HG03439 (cell line): ENCODE measurements at regions not wholly inside any gene's neighbourhood (a gene's known extent, or its start where the extent isn't known, plus 50 kb on each side); places are given as distances from the start of the nearest gene placed in this dataset.

Experiments used
- ATAC-seq: cut with Tn5 transposase; IDR thresholded peaks from one replicate; pipeline ENCODE4 v1.9.1; 2021; ENCODE audit warnings: mild to moderate bottlenecking, moderate library complexity; ENCODE audit not compliant: unreplicated experiment

GRCh38 chr13:40161351-40161810 lies 505.1 kb downstream of the FOXO1 start:
- no peak for ATAC-seq

DNA sequence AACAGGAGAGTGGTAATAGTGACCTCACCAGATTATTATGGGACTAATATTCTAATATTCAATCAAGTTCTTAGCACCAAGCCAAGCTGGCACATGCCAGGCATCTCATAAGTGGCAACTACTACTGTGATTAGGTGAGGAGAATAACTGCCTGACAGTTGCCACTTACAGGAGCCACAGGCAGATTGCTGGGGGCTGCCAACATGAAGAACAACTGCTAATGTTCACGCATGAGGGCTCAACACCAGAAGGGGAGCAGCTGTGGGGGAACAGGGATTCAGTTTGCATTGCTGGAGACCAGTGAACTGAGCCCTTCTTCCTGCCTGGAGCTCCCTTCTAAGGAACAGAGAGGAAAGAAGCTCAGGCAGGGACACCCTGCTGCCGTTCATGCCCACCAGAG lies 504.5 kb downstream of the FOXO1 start:
- no peak for ATAC-seq

- ATAC-seq = no peak
These were observed 503.1 kb downstream of the FOXO1 start for GRCh38 chr13:40163066-40164000.

DNA sequence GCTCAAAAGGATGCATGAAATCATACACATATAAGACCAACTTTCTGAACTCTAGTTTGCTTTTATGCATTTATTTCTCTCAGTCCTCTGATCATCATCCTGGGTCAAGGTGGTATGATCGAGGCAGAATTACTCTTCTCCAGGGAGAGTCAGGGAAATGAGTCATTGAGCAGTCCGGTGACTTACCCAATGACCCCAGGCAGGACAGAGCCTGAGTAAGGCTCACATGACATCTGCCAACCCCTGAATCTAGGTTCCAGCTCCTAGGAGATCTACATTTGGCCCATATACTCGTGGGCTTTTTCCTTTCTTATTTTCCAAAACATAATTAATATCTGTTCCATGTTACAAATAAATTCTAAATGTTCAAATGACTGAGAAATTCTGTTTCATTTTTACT lies 502.3 kb downstream of the FOXO1 start:
- no peak for ATAC-seq

- no peak for ATAC-seq
These were observed 501.0 kb downstream of the FOXO1 start for GRCh38 chr13:40165316-40165932.

DNA sequence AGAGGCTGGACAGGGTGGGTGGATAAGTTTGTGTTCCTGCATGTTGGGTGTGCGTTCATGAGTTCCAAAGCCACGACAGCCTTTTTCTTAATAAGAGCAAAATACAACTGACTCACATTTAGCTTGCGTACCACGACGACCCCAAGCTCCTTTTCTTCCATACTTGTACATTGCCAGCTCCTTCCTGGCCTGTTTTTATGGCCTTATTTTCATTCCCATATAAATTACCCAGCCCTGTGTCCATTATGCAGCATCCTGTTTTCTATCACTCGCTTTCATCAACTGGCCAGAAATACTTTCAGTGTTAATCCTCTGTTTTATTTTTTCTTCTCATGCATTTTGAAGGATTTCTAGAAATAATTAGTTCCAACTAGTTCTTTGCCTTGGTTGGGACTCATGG lies 499.1 kb downstream of the FOXO1 start:
- no peak for ATAC-seq

GRCh38 chr13:40168425-40169166 lies 497.8 kb downstream of the FOXO1 start:
- no peak for ATAC-seq

GRCh38 chr13:40169476-40169875 lies 497.0 kb downstream of the FOXO1 start:
- no peak for ATAC-seq

GRCh38 chr13:40170091-40170490 lies 496.4 kb downstream of the FOXO1 start:
- no peak for ATAC-seq

DNA sequence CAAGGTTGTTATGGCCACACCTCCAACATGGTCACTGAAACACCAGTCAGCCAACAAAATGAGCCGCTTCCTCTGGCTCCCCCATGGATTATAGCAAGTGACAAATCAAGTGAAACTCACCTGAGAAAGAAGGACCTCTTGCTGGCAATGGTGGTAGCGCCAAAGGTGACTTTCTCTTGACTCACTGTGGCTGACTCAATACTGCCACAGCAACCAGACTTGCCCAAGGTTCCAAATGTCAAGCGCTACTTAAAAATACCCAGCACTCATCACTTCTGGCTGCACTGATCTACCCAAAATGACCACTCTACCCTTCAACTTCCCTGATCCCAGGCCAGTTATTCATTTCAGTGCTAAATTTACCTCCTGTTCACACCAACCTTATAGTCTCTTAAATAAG lies 495.5 kb downstream of the FOXO1 start:
- no peak for ATAC-seq

- no peak for ATAC-seq
These were observed 494.9 kb downstream of the FOXO1 start for GRCh38 chr13:40171566-40171965.

DNA sequence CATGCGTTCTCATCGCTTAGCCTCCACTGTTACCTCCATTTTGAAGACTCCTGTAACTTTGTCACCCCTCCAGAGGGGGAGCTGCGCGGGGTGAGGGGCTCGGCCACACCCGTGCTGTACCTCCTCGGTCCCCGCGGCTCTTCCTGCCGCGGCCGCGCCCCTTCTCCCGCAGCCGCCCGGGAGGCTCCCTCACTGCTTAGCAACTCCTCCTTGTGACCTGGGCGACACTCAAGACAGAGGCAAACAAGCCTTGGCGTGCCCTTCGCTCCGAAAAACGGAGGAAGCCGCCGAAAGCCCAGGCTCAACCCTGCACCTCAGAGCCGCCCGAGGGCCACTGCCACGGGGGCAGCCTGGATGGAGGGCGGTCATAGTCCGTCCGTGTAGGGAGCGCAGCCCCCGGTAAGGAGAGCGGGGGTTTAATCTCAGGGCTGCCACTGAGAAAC lies 494.3 kb downstream of the FOXO1 start:
- no peak for ATAC-seq

DNA sequence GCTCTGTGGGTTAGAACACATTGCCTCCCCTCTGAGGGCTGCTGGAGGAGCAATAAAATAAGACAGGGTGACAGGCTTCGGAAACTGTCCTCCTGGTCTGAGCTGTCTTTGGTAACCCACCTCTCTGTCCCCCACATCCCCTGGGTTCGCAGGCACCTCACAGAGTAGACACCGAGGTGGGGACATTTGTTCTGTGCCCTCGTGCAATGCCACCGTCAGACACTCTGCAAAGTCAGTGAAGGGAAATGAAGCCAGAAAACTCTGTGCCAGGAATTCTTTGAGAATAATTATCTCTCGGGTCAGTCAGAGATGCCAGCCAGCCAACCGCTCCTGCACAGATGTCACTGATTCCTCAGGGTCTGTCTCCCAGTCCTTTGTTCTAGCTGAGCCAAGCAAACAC lies 493.6 kb downstream of the FOXO1 start:
- ATAC-seq = no peak

DNA sequence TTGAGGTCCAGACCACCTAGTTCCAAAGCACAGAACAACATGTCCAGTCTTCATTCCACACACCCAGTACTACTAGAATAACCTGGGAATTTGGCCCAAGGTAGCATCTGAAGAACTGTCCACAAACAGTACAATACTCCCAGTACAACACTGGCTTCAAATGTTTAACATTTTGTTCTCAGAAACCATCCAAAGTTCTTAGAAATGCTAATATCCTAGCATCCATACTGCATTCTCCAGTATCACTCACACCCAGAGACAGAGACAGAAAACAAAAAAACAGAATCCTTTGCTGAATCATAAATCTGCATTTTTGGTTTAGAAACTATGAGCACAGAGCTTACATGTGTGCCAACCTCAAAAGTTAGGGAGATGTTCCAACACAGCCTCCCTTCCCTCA lies 490.8 kb downstream of the FOXO1 start:
- no peak for ATAC-seq

DNA sequence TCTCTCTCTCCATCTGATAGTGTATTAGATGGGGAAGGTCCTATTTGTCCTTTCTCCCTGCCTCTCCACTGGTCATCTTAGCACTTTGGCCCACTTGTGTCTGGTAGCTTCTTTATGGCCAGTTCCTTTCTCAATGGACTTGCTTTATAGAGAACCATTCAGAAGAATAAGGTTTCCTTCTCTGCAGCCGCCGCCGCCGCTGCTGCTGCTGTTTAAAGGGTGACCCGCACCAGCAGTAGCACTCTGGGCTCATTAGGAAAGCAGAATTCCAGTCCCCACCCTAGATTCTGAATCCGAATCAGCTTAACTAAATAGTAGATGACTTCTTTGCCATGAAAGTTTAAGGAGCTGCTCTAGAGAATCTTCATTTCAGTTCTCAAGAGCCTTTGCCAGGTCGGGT lies 490.2 kb downstream of the FOXO1 start:
- no peak for ATAC-seq

DNA sequence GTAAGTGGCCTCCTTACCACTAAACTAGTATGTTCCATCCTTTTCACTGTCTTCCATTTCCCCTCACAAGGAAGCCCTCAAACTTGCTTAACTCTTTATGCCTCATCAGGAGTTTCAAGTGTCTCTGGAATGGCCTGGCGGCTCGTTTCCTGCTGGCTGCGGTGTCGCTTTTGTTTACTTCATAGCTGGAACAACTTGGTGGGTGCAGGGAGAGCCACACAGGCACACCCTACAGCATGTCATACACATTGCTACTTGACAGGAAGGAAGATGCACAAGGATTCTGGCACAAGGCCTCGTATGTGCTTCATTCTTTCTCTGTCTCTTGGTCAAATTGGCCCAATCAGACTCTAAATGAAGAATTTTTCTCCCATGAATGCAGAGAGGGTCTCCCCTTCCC lies 488.3 kb downstream of the FOXO1 start:
- no peak for ATAC-seq

DNA sequence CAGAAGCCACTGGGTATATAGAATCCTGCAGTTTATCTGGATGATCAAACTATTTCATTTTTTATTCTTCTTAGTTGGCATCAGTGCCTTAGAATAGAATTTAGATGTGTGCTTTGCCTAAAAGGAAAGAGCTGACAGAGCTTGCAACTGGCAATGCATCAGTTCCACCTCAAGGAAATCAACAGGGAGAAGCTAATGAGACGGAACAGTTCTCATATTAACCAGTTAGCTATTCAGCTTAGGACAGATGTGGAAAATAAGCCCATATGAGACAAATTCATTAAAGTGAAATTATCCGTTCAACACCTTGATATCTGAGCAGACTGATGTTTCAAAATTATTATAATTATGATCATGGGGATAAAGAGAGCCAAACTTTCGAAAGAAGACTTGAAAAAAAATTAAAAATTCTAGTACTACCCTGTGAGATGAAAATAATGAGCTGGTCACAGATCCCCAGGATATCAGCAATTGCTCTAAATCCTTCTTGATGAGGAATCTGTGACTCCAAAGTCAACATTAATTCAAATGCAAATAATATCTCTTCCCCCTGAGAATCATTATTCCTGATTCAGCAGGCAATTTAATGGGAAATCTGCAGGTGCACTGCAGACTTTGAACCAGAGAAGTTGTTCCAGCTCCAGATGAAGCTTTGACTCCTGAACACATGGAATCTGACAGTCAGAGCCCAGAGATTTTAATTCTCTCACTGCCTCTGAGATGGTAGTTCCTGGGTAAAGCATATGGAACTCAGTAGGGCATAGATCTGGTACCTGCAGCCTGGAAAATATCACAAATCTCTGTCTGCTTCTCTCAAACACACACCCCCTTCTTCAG lies 486.8 kb downstream of the FOXO1 start:
- no peak for ATAC-seq

GRCh38 chr13:40180776-40181175 lies 485.7 kb downstream of the FOXO1 start:
- no peak for ATAC-seq

DNA sequence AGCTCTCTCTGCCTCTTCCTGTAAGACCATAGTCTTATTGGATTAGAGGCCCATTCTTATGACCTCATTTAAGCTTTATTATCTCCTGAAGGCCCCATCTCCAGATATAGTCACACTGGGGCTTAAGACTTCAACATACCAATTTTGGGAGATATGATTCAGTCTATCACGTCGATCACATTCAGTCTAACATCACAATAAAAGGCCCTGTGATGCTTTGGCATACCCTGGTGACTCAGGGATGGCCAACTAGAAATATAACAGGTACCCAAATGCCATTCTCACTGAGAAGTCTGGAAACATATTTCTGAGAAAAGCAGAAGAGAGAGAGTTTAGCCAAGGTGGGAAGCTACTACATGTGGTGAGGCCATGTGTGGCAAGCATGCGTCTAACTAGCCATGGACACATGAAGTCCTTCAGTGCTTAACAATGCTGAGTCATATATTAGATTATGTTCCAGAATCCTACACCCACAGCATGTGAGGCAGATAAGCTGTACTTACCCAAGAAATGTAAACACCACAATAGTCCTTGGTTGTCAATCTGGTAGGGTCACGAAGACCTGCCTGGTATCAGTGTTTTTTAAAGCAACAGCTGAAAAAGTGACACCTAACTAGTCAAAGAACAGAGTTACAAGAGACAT lies 485.1 kb downstream of the FOXO1 start:
- no peak for ATAC-seq

DNA sequence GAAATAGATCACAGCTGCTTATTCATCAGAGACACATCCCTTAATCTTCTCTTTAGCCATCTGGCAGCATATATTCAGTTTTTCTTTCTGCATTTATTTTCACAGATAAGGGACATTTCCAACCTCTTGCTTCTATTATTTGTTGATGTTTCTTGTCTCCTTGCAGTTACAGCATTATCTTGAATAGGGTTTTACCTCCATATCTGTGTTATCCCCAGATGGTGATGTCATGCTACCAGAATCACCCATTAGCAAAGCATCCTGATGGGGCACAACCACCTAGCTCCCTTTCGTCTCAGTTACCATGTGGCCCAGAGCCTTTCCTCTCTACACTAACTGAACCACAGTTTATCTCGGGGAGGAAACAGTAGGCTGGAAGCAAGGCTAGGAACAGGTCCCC lies 483.9 kb downstream of the FOXO1 start:
- ATAC-seq = no peak
